GM12878 (cell line): ENCODE measurements at regions not wholly inside any gene's neighbourhood (a gene's known extent, or its start where the extent isn't known, plus 50 kb on each side); places are given as distances from the start of the nearest gene placed in this dataset.

ENCODE experiments used
- ATAC-seq: fragments of 200-7000 bp; cut with Tn5 transposase; 3 replicates; pipeline ENCODE4 v1.9.1; 2020; ENCODE audit warnings: mild to moderate bottlenecking, moderate library complexity
- BruUV-seq: library from RNA; stranded (reverse); fragments of 400-500 nt; replicated peaks from 2 replicates; lab custom pipeline; 2021; lab: Mats Ljungman, UMichigan
- CTCF ChIA-PET: fragments of 300-600 bp; sonication (Branson Sonifier 250); formaldehyde crosslinking; extraction: SDS; loops from one replicate; lab custom pipeline; 2021; ENCODE audit warnings: inconsistent platforms; lab: Yijun Ruan, JAX
- POLR2A ChIA-PET: fragments of 350-600 bp; formaldehyde crosslinking; extraction: SDS; loops from one replicate; lab custom pipeline; 2021; ENCODE audit warnings: inconsistent platforms; lab: Charles Lee
- RAD21 ChIA-PET: fragments of 300-600 bp; sonication (Branson Sonifier 250); formaldehyde crosslinking; loops from one replicate; lab custom pipeline; 2023; ENCODE audit warnings: antibody characterized with exemption; ENCODE audit not compliant: unreplicated experiment; lab: Charles Lee
- SMC1A ChIA-PET: fragments of 300-600 bp; sonication (Branson Sonifier 250); formaldehyde crosslinking; loops from one replicate; lab custom pipeline; 2023; ENCODE audit not compliant: unreplicated experiment, uncharacterized antibody; lab: Charles Lee
- DNase-seq: peaks from one replicate; pipeline ENCODE4 v3.0.0-alpha.2; 2011; ENCODE audit warnings: low read depth, low spot score
- FAIRE-seq: peaks from 3 replicates; lab custom pipeline; 2011; peaks lifted over from hg19 to GRCh38; lab: Jason Lieb, UNC
- H2AFZ ChIP-seq: 2 replicates; pipeline ENCODE4 v1.6.0; 2011; ENCODE audit warnings: low read depth, low read length, control low read depth; ENCODE audit not compliant: control insufficient read depth
- H3K27ac ChIP-seq: 2 replicates; pipeline ENCODE4 v1.5.1; 2011; ENCODE audit warnings: control low read depth; ENCODE audit not compliant: control insufficient read depth, insufficient read depth
- H3K27me3 ChIP-seq, 2 experiments: replicated peaks in 1 of 2; 2 replicates each; pipeline versions ENCODE4 v1.6.0 to v1.6.1; 2011; ENCODE audit warnings: low read length in 1 of 2; ENCODE audit not compliant: control insufficient read depth in 2 of 2, insufficient read depth in 2 of 2
- H3K36me3 ChIP-seq, 2 experiments: 2 replicates each; pipeline ENCODE4 v1.5.1; 2011; ENCODE audit warnings: low read length in 1 of 2; ENCODE audit not compliant: control insufficient read depth in 2 of 2, insufficient read depth in 2 of 2
- H3K4me1 ChIP-seq: 2 replicates; pipeline ENCODE4 v1.6.1; 2011; ENCODE audit warnings: mild to moderate bottlenecking, low read length, moderate library complexity, mixed read lengths; ENCODE audit not compliant: control insufficient read depth, insufficient read depth
- H3K4me2 ChIP-seq: 2 replicates; pipeline ENCODE4 v1.6.0; 2011; ENCODE audit warnings: control low read depth; ENCODE audit not compliant: control insufficient read depth, insufficient read depth
- H3K4me3 ChIP-seq: fragments of 200-600 bp; sonication (generic); 2 replicates; pipeline ENCODE4 v1.5.1; 2016
- H3K79me2 ChIP-seq: 2 replicates; pipeline ENCODE4 v1.6.0; 2011; ENCODE audit warnings: low read length; ENCODE audit not compliant: control insufficient read depth, insufficient read depth
- H3K9ac ChIP-seq: 2 replicates; pipeline ENCODE4 v1.8.0; 2011; ENCODE audit warnings: low read length, control low read depth, mixed read lengths; ENCODE audit not compliant: control insufficient read depth, insufficient read depth
- H3K9me3 ChIP-seq: replicated peaks from 3 replicates; pipeline ENCODE4 v1.5.1; 2011; ENCODE audit warnings: mild to moderate bottlenecking, low read length; ENCODE audit not compliant: control insufficient read depth, insufficient read depth
- H4K20me1 ChIP-seq: 2 replicates; pipeline ENCODE4 v1.6.0; 2011; ENCODE audit not compliant: control insufficient read depth, insufficient read depth
- CREM ChIP-seq: IDR thresholded peaks from 2 replicates; pipeline ENCODE4 v1.6.1; 2014; ENCODE audit warnings: antibody characterized with exemption, low read depth
- POLR2AphosphoS2 ChIP-seq: IDR thresholded peaks from 2 replicates; pipeline ENCODE4 v1.6.1; 2011; ENCODE audit warnings: low read depth, mild to moderate bottlenecking, low read length, improper control_type of control experiment, moderate library complexity
- WGBS: methylation state at CpG from one replicate; pipeline ENCODE4 v1.1.6; 2016; ENCODE audit warnings: low lambda C conversion rate; ENCODE audit not compliant: insufficient replicate concordance, insufficient coverage; ENCODE audit errors: missing lambda C conversion rate; 5-methylcytosine and 5-hydroxymethylcytosine counted together
- in situ Hi-C: fragments of 300-500 bp; cut with MboI; formaldehyde crosslinking; loops from 9 replicates; pipeline ENCODE4 v1.14.3; 2018; ENCODE audit warnings: mixed read lengths
- intact Hi-C: fragments of 100-400 bp; cut with micrococcal nuclease; formaldehyde crosslinking; loops from one replicate; pipeline ENCODE4 v1.14.2; 2022; ENCODE audit not compliant: unreplicated experiment
- TF ChIP-seq, protein P1 (sequence below): IDR thresholded peaks from 2 replicates; pipeline ENCODE4 v1.6.1; 2011; ENCODE audit warnings: low read depth, mild to moderate bottlenecking, low read length, moderate library complexity, borderline replicate concordance; ENCODE audit errors: extremely low read depth
- TF ChIP-seq, protein P2 (sequence below): fragments of 450-650 bp; IDR thresholded peaks from 2 replicates; pipeline ENCODE4 v1.6.1; 2017; ENCODE audit warnings: antibody characterized with exemption, mild to moderate bottlenecking, moderate library complexity

DNA sequence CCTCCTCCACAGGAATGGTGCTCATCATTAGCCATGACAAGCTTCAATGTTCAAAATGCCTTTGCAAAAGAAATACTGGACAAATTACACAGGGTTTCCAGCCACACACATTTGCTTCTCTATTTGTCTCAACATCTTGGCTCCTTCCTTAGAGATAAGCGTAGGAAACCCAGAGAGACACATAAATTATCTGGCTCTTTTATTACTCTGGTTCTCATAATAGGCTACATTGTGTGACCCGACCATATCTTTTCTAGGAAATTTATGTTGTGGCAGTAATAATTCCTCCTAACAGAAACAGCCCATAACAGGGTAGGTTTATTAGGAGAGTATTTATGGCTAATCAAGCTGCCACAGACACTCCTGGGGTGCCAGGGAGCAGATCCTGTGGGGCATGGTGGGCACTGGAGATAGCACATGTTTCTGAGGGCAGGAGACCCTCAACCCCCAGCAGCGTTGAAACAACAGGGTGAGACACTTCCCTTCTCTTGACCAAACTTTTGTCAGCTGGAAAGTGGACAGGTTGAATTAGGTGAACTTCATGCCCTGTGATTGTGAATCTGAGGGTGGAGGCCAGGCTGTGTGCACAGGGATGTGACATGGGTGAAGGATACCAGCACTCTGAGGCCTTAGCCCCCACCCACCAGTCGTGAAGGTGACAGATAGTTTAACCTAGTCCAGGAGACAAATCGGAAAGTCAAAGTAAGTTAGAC lies 295.9 kb upstream of the ZNF32 start:
- Histone ChIP-seq H3K79me2 (no peaks in the 10 kb centered on the region), H3K9ac (no peak overlapping the region), H3K9me3 (no peaks in the 10 kb centered on the region), H3K27ac (no peak overlapping the region), H3K4me2 (no peak overlapping the region), H4K20me1 (no peaks in the 10 kb centered on the region), H2AFZ (no peak overlapping the region), H3K27me3 (no peaks in the 10 kb centered on the region), H3K36me3 (no peaks in the 10 kb centered on the region), H3K4me3 (no peak overlapping the region), H3K4me1 (peaks cover 11% of the 10 kb centered on the region)
- WGBS: 29% methylated on average over 5 of the region's 5 CpGs
- BruUV-seq: no TSS peak
- POLR2A ChIA-PET: no interaction called here
- ATAC-seq (no peak), DNase-seq (no peak), FAIRE-seq (no peak)
- CTCF ChIA-PET: no interaction called here
- intact Hi-C loops: no loop called here
- RAD21 ChIA-PET: no interaction called here
- in situ Hi-C loops: no loop called here
- SMC1A ChIA-PET: no interaction called here
- TF ChIP-seq, protein P1, sequence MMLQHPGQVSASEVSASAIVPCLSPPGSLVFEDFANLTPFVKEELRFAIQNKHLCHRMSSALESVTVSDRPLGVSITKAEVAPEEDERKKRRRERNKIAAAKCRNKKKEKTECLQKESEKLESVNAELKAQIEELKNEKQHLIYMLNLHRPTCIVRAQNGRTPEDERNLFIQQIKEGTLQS: no peak
- TF ChIP-seq POLR2AphosphoS2 (no peak), CREM (no peak)
- TF ChIP-seq, protein P2, sequence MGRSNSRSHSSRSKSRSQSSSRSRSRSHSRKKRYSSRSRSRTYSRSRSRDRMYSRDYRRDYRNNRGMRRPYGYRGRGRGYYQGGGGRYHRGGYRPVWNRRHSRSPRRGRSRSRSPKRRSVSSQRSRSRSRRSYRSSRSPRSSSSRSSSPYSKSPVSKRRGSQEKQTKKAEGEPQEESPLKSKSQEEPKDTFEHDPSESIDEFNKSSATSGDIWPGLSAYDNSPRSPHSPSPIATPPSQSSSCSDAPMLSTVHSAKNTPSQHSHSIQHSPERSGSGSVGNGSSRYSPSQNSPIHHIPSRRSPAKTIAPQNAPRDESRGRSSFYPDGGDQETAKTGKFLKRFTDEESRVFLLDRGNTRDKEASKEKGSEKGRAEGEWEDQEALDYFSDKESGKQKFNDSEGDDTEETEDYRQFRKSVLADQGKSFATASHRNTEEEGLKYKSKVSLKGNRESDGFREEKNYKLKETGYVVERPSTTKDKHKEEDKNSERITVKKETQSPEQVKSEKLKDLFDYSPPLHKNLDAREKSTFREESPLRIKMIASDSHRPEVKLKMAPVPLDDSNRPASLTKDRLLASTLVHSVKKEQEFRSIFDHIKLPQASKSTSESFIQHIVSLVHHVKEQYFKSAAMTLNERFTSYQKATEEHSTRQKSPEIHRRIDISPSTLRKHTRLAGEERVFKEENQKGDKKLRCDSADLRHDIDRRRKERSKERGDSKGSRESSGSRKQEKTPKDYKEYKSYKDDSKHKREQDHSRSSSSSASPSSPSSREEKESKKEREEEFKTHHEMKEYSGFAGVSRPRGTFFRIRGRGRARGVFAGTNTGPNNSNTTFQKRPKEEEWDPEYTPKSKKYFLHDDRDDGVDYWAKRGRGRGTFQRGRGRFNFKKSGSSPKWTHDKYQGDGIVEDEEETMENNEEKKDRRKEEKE: no peak
